GM13977 (cell line): ENCODE measurements at regions not wholly inside any gene's neighbourhood (a gene's known extent, or its start where the extent isn't known, plus 50 kb on each side); places are given as distances from the start of the nearest gene placed in this dataset.

Experiments used
- DNase-seq: peaks from one replicate; pipeline ENCODE4 v3.0.0; 2012; ENCODE audit warnings: low spot score
- in situ Hi-C: fragments of 300-500 bp; cut with MboI; formaldehyde crosslinking; loops from one replicate; pipeline ENCODE4 v1.12.0; 2022; ENCODE audit warnings: low sequenced_read_pairs, low pct_unique_long_range_greater_than_20kb, mixed read lengths, inconsistent platforms; ENCODE audit not compliant: unreplicated experiment
- TF ChIP-seq, protein P1 (sequence below): IDR thresholded peaks from 2 replicates; pipeline ENCODE4 v1.5.1; 2012; ENCODE audit warnings: mild to moderate bottlenecking, control low read depth; ENCODE audit not compliant: insufficient read depth; ENCODE audit errors: extremely low read depth, missing control alignments

DNA sequence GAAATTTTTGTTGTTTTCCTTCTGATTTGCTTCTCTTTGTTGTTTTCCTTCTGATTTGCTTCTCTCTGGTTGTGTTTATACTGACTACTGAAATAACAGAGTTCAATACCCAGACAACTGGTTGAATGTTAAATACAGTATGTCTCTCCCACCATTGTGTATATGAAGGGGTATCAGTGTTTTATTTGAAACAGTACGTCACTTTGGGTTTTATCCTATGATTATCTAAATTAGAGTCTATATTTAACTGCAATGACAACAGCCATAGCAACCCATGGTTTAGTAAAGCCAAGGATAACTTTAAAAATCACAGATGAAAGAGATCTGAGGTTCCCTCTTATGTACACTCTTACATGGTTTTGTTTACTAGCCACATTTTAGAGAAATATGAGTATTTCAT is 141.3 kb downstream of the GNAT3 start:
- TF ChIP-seq, protein P1, sequence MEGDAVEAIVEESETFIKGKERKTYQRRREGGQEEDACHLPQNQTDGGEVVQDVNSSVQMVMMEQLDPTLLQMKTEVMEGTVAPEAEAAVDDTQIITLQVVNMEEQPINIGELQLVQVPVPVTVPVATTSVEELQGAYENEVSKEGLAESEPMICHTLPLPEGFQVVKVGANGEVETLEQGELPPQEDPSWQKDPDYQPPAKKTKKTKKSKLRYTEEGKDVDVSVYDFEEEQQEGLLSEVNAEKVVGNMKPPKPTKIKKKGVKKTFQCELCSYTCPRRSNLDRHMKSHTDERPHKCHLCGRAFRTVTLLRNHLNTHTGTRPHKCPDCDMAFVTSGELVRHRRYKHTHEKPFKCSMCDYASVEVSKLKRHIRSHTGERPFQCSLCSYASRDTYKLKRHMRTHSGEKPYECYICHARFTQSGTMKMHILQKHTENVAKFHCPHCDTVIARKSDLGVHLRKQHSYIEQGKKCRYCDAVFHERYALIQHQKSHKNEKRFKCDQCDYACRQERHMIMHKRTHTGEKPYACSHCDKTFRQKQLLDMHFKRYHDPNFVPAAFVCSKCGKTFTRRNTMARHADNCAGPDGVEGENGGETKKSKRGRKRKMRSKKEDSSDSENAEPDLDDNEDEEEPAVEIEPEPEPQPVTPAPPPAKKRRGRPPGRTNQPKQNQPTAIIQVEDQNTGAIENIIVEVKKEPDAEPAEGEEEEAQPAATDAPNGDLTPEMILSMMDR: no peak
- in situ Hi-C loops: no loop called here
- no peak for DNase-seq

DNA sequence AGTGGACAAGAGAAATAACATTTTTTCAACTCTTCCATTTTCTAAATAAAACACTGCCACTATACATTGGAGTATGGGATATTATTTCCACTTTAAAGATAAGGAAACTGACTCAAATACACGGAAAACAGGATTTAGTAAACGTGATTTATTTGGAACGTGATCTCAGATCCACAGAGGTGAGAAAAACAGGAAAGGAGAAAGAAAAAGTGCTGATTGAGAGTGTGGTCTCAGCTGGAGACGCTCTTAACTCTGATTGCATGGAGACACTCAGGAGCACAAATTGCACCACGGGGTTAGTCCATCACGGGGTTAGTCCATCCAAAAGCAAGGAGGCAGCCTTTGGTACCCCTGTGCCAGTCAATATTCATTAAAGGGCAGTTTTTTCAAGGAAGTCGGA is 142.5 kb downstream of the GNAT3 start:
- TF ChIP-seq, protein P1: no peak
- DNase-seq: no peak

DNA sequence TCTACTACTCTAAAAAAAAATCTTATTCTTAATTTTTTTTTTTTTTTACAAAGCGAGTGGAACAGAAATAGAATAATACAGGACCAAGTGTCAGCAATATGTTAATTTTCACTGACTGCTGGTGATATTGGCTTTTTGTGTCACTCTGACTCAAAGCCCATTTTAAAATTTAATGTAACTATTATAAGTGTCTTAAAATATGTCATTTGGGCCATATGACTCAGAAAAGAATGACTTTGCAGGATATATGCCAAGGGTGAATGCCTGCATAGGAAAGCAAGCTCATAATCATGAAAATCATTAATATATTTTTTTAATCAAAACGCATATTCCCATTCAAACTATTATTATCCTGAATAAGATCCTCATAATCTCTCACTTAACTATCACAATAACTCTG is 149.2 kb downstream of the GNAT3 start:
- DNase-seq: no peak
- in situ Hi-C loops: no loop called here
- TF ChIP-seq, protein P1: no peak

More for the DNA sequence above, 142.5 kb downstream of the GNAT3 start:
- in situ Hi-C loops: no loop called here

DNA sequence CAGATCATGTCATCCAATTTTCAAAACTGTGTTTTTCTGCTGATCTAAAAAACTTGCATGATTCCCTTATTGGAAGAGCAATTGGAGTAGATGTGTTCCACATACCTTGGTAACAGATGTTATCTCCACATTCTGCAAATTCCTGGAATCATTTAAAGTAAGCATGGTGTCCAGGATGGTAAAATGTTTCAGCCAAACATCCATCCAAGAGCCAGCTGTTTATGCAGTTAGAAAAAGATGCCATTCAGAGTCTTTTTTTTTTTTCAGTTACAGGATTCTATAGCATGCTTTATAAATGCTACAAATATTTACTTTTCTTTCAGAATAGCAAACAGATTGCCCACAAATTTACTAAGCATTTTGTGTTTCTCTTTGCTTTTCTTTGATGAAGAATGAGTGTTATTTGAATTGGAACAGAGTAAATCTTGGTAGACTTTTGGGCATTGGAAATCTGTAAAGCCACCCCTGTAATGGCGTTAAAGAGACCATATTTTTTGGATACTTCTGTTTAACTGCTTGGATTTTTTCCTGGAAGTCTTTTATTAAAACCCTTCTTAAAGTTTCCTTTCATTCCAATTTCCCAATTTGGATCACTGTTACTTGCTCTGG is 149.8 kb downstream of the GNAT3 start:
- TF ChIP-seq, protein P1: no peak
- in situ Hi-C loops: no loop called here
- DNase-seq: no peak

DNA sequence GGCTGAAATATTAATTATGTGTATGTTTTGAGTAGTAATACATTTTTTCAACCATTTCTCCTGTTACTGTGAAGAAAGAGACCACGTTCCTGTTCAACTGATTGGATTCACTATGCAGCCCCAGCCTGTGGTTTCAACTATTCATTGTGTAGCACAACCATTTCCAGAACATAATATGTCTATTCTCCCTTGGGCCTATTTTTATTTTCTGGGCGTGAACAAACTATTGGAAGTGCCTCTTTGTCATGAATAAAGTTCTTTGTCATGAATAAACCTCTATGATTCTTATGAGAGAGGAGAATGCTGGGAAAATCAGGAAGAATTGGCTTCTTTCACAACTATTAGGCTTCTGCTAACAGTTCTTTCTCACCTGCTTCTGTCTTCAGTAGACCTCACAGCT is 152.4 kb downstream of the GNAT3 start:
- no peak for DNase-seq
- TF ChIP-seq, protein P1: no peak
- in situ Hi-C loops: no loop called here

DNA sequence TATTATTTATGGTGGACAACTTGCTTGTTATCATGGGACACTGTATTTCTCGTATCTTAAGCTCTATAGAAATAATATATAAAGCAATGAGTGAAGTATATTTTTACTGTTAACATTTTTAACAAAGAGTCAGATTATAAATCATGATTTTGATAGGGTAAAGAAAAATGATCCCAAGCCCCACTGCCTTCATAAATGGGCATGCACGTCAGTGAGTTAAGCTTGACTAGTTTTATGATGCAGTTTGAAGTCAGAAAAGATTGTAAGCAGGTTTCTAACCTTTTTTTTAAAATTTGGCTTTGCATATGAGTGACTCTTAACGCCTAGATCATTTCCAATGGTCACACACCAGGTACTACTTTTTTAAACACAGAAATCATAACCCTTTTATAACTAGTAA is 152.8 kb downstream of the GNAT3 start:
- in situ Hi-C loops: no loop called here
- no peak for DNase-seq
- TF ChIP-seq, protein P1: no peak
